ENCODE measurements at regions not wholly inside any gene's neighbourhood (a gene's known extent, or its start where the extent isn't known, plus 50 kb on each side); places are given as distances from the start of the nearest gene placed in this dataset.

- DNase-seq, result no peak
These were observed 479.3 kb upstream of the ZFP42 start for GRCh38 chr4:187516224-187516623.

DNA sequence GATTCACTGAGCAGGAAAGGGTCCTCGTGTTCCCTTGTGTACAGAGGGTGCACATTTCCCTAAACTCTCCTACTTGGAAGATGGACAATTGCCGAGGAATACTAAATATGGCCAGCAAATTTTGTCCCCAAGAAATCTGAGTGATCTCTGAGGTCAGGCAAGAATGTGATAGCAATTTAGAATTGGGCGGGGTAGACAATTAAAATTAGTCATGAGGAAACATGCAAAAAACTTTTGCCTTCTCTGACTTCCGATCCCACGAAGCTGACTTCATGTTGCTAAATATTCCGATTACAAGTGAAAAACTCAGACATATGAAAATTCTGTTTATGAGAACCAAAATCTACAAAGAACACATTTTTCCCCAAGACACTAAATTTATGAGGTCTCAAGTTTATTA is 453.9 kb upstream of the ZFP42 start:
- no peak for DNase-seq

DNA sequence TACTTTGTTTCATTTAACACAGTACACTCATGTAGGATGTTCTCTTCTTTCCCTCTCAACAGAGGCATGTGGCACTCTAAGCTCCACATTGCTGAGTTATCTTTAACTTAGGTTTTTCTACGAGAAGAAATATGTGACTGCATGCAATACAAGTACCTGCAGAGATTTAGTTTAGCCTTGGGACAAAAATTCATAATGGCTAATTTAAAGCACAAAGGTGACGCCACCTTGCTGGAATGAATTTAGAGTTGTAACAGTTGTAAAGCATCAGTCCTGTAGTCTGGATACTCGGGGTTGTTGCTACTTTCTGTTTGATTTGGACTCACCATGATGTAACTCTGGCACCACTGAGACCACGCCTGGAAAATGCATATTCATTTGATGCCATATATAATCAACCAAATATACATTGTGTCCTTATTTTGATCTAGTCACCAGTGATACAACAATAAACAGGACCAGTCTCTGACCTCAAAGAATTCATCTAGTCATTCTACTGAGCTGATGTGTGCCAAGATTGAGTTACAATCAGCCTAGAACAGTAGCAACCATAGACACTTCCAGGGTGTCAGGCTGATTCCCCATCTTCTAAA is 451.0 kb upstream of the ZFP42 start:
- no peak for DNase-seq

GRCh38 chr4:187547316-187547715 is 448.3 kb upstream of the ZFP42 start:
- DNase-seq, result no peak

DNA sequence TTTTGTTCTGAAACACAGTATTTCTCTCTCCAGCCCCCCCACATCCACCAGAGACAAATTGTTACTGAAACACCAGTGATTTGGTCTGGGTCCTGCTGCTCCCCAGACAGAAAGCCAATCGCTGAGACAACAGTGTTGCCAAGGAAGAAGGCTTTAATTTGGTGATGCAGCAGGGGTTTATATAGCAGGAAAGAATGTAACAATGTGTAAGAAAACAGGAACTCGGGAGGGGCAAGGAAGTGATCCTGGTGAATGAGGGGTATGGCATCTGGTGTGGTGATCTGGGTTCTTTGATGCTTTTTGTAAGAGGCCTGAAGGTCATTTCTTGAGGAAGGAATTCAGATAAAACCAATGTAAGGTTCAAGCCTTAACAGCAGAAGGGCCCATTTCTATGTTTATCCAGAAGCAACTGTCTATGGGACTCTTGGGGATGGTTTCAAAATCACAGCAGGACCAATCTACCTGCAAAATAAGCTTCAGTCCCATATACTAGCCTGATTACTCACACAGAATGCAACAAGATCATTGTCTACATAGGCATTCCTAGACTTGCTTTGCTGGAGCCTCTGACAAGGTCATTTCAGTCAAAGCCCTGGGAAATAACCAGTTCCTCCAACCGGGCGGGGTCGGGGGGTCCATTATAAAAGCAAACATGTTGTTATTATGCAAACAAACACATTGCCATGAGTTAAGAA is 445.2 kb upstream of the ZFP42 start:
- DNase-seq, result no peak

GRCh38 chr4:187552781-187553180 is 442.8 kb upstream of the ZFP42 start:
- no peak for DNase-seq

DNA sequence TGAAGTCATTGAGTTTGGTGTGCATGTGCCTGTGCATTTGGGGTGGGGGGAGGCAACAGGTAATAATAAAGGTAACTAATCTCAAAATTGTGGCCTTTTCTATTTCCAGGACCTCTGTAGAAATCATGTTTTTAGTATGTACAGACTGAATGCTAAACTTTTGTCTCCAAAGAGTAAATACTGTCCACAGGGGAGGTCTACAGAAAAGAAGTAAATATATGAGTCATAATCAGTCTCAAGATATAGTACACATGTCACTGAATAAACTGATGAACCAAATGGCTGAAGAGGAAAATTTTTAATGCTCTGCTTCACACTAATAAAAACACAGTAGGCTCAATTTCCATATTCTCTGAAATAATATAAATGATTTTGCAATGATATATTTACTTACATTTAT is 440.4 kb upstream of the ZFP42 start:
- no peak for DNase-seq

- no peak for DNase-seq
These were observed 437.2 kb upstream of the ZFP42 start for GRCh38 chr4:187558391-187558790.

DNA sequence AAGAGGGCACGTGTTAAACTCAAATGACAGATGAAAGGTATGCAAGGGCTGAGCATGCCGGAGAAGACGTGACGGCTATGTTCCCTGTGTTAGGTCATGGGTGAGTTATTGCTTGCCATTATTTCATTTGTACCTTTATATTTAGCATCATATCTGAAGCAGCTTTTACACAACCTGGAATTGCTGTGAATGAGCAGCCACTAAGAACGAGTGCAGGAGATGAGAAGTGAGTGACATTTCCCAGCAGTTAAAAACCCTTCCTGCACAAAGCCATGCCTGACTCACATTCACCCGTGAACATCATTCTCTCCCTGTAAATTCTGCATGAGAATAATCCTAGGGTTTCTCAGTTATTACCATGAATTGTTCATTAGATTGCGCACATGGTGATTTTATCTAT is 433.2 kb upstream of the ZFP42 start:
- no peak for DNase-seq

- DNase-seq, result no peak
These were observed 430.2 kb upstream of the ZFP42 start for GRCh38 chr4:187565416-187565815.

DNA sequence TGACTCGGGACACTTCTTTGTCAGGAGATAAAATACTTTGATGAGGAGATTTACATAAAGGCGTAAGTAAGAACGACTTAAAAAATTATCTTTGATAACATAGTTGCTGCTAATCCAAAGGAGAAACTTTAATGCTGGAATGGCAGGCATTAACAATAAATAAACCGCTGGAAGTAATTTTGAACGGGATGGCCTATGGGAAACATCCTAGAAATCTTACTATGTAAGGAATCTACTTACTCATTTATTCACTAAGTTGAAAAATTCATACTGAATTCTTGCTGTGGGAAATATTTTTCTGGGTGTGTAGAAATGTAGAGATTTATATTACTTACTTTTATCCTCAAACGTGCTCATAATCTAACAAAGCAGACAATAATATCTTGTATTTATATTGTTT is 425.7 kb upstream of the ZFP42 start:
- DNase-seq, result no peak

DNA sequence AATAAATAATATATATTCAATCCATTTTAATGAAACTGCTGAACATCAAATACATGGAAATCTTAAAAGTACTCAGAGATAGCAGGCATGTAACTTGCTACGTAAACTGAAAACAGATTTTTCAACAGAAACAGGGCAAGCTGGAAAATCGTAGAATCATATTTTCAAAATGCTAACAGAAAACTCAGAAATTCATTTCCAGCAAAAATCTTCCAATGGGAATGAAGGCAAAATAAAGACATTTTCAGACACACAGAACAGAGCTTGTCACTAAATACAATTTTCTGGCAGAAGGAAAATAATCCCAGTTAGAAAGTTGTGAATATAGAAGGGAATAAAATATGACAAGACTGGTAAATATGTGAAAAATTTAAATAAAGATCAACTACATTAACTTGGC is 419.9 kb upstream of the ZFP42 start:
- no peak for DNase-seq

GRCh38 chr4:187576751-187577150 is 418.8 kb upstream of the ZFP42 start:
- no peak for DNase-seq

GRCh38 chr4:187577941-187578480 is 417.6 kb upstream of the ZFP42 start:
- DNase-seq, result no peak

GRCh38 chr4:187586892-187587291 is 408.7 kb upstream of the ZFP42 start:
- no peak for DNase-seq

DNA sequence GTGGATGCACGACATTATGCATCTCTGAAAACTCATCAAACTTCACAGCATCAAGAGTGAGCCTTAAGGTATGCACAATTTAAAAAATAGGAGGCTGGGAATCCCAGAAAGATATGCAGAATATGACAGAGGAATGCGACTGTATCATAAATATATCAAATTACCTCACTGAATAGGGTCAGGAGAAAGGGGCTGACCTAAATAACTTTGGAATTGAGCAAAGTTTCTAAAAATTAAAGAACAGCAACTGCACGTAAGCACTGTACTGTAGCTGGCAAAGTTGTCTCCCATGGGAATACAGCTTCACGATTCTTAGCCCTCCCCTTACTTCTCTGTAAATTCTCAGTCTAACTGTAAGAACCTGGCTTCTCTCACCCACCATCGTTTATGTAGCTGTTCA is 397.4 kb upstream of the ZFP42 start:
- DNase-seq, result no peak

- DNase-seq, result no peak
These were observed 393.1 kb upstream of the ZFP42 start for GRCh38 chr4:187602339-187603092.

GRCh38 chr4:187603093-187604025 is 392.2 kb upstream of the ZFP42 start:
- DNase-seq, result no peak

GRCh38 chr4:187604984-187605383 is 390.6 kb upstream of the ZFP42 start:
- no peak for DNase-seq

- no peak for DNase-seq
These were observed 389.0 kb upstream of the ZFP42 start for GRCh38 chr4:187606581-187606980.

DNA sequence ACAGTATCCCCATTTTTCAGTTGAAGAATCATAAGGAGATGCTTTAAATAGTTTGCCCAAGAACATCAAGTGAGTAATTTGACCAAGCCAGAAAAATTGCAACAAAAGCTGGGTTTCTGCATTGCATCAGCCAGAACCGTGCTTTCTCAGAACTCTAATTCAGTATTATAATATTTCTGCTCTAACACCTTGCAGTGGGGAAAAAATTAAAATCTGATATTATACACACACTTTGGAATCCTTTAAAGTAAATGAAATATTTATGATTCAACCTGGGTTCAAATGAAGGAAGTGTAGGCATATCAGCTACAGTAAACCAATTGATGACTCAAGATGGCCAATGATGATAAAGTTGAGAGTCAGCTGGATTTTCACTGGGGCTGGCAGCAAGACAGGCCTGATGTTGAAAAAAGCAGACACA is 387.6 kb upstream of the ZFP42 start:
- DNase-seq, result no peak

DNA sequence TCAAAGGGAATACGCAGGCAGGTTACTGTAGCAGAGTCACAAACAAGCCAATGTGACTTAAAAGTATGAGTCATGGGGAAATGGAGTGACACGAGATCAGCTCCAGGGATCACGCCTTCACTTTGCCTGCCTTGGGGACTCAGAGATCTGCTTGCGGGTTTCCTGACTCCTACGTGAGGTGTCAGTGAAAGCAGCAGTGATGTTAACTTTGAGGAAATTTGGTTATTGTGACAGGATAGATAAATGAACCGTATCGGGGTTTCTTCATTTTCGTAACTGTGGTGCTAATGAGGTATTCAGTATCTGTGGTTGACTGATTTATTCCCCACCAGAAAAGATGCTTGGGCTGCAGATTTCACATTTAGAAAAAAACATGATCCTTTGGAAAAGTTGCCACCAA is 383.3 kb upstream of the ZFP42 start:
- no peak for DNase-seq

Measured in NCI-H1105 (cell line).